CD8-positive, alpha-beta memory T cell (primary cell): ENCODE measurements at regions not wholly inside any gene's neighbourhood (a gene's known extent, or its start where the extent isn't known, plus 50 kb on each side); places are given as distances from the start of the nearest gene placed in this dataset.

ENCODE experiments used
- CTCF ChIA-PET: fragments of 350-600 bp; sonication (Branson Sonifier 250); formaldehyde crosslinking; loops from one replicate; lab custom pipeline; 2021; ENCODE audit warnings: antibody characterized with exemption; lab: Charles Lee
- POLR2A ChIA-PET: fragments of 350-600 bp; sonication (Branson Sonifier 250); formaldehyde crosslinking; loops from one replicate; lab custom pipeline; 2021; ENCODE audit warnings: antibody characterized with exemption; lab: Charles Lee
- DNase-seq, 5 donors: peaks; one replicate each; pipeline versions ENCODE4 v3.0.0 to v3.0.0-alpha.2; 2020 to 2022; ENCODE audit warnings: mixed read lengths in 1 of 5
- H3K27ac ChIP-seq: one replicate; pipeline ENCODE4 v1.7.0; 2013; ENCODE audit warnings: low read depth, mild to moderate bottlenecking, low read length, moderate library complexity
- H3K27me3 ChIP-seq: 2 replicates; pipeline ENCODE4 v1.7.0; 2013; ENCODE audit warnings: low read length, mild to moderate bottlenecking; ENCODE audit not compliant: insufficient read depth, poor library complexity, severe bottlenecking
- H3K36me3 ChIP-seq: 2 replicates; pipeline ENCODE4 v1.7.0; 2013; ENCODE audit warnings: mild to moderate bottlenecking, low read length, moderate library complexity; ENCODE audit not compliant: insufficient read depth
- H3K4me1 ChIP-seq: 2 replicates; pipeline ENCODE4 v1.7.0; 2013; ENCODE audit warnings: mild to moderate bottlenecking, low read length, moderate library complexity; ENCODE audit not compliant: insufficient read depth
- H3K4me3 ChIP-seq: 2 replicates; pipeline ENCODE4 v1.7.0; 2013; ENCODE audit warnings: mild to moderate bottlenecking, low read length
- H3K9me3 ChIP-seq: 2 replicates; pipeline ENCODE4 v1.7.0; 2013; ENCODE audit warnings: mild to moderate bottlenecking, low read length
- H3K27ac Mint-ChIP-seq, 8 donors: one replicate each; pipeline ENCODE4 v1.8.0; 2020 to 2021; ENCODE audit warnings: mixed read lengths in 8 of 8, mild to moderate bottlenecking in 6 of 8, inconsistent platforms in 3 of 8, moderate library complexity in 3 of 8
- H3K27me3 Mint-ChIP-seq, 2 donors: one replicate each; pipeline ENCODE4 v1.8.0; 2020 to 2021; ENCODE audit warnings: mixed read lengths in 2 of 2, mild to moderate bottlenecking in 1 of 2, moderate library complexity in 1 of 2
- H3K36me3 Mint-ChIP-seq, 3 donors: one replicate each; pipeline ENCODE4 v1.8.0; 2020 to 2021; ENCODE audit warnings: mixed read lengths in 3 of 3, inconsistent platforms in 1 of 3, mild to moderate bottlenecking in 1 of 3
- H3K4me1 Mint-ChIP-seq, 3 donors: one replicate each; pipeline ENCODE4 v1.8.0; 2020 to 2021; ENCODE audit warnings: mixed read lengths in 3 of 3, inconsistent platforms in 1 of 3, mild to moderate bottlenecking in 1 of 3
- H3K4me3 Mint-ChIP-seq, 7 donors: one replicate each; pipeline ENCODE4 v1.8.0; 2020 to 2021; ENCODE audit warnings: mixed read lengths in 7 of 7, mild to moderate bottlenecking in 6 of 7, moderate library complexity in 4 of 7, inconsistent platforms in 2 of 7
- H3K9me3 Mint-ChIP-seq, 5 donors: one replicate each; pipeline ENCODE4 v1.8.0; 2020 to 2022; ENCODE audit warnings: mixed read lengths in 5 of 5, mild to moderate bottlenecking in 3 of 5, moderate library complexity in 2 of 5, inconsistent platforms in 1 of 5

DNA sequence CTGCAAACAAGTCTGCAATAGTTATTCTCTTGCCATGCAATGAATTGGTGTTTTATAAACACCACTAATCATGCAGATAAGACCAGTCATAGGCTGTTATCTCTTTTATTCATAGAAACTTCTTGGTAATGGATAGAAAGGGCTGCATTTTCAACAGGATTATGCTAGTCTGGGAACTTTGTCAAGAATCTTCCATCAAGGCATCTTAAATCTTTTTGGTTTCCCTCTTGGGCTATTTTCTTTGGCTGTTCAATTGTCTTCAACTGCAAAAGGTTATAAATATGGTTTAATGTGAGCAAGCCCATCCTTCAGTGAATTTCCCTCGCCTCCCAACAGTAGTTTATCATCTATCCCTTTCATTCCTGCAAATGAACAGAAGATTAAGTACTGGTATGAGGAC lies 59.0 kb upstream of the MINAR1 start:
- CTCF ChIA-PET = interaction anchor here (1.4 kb wide), 1 partner anchor 9 kb away, joined by 3 read pairs; no protein-coding TSS in a partner anchor

GRCh38 chr15:79373728-79374127 lies 58.4 kb upstream of the MINAR1 start:
- H3K9me3 ChIP-seq = no peaks in the 10 kb centered on the region
- H3K4me3 ChIP-seq = no peak overlapping the region
- CTCF ChIA-PET = no interaction called here
- no peak overlapping the region for H3K27ac ChIP-seq
- H3K27ac Mint-ChIP-seq = no peak overlapping the region
- H3K4me3 Mint-ChIP-seq = no peak overlapping the region
- H3K36me3 Mint-ChIP-seq = no peaks in the 10 kb centered on the region
- no peaks in the 10 kb centered on the region for H3K4me1 Mint-ChIP-seq
- no peaks in the 10 kb centered on the region for H3K9me3 Mint-ChIP-seq
- no peaks in the 10 kb centered on the region for H3K27me3 ChIP-seq
- POLR2A ChIA-PET = no interaction called here
- H3K27me3 Mint-ChIP-seq = no peaks in the 10 kb centered on the region
- H3K36me3 ChIP-seq = no peaks in the 10 kb centered on the region
- DNase-seq = no peak
- H3K4me1 ChIP-seq = no peaks in the 10 kb centered on the region

More for the DNA sequence above, 59.0 kb upstream of the MINAR1 start:
- Histone ChIP-seq H3K4me3 (no peak overlapping the region), H3K36me3 (no peaks in the 10 kb centered on the region), H3K27me3 (no peaks in the 10 kb centered on the region), H3K27ac (no peak overlapping the region), H3K9me3 (no peaks in the 10 kb centered on the region), H3K4me1 (no peaks in the 10 kb centered on the region)
- H3K36me3 Mint-ChIP-seq = no peaks in the 10 kb centered on the region
- H3K9me3 Mint-ChIP-seq = no peaks in the 10 kb centered on the region
- DNase-seq = no peak
- POLR2A ChIA-PET = no interaction called here
- H3K27ac Mint-ChIP-seq = no peak overlapping the region
- no peaks in the 10 kb centered on the region for H3K4me1 Mint-ChIP-seq
- H3K27me3 Mint-ChIP-seq = no peaks in the 10 kb centered on the region
- no peak overlapping the region for H3K4me3 Mint-ChIP-seq

GRCh38 chr15:79376383-79376782 lies 55.8 kb upstream of the MINAR1 start:
- no peaks in the 10 kb centered on the region for H3K27me3 ChIP-seq
- ChIA-PET POLR2A (no interaction called here), CTCF (no interaction called here)
- Mint-ChIP-seq H3K9me3 (no peaks in the 10 kb centered on the region), H3K36me3 (no peaks in the 10 kb centered on the region), H3K4me1 (peaks cover 0 to 4% (median 0%) of the 10 kb centered on the region in 3 donors), H3K27ac (no peak overlapping the region), H3K4me3 (no peak overlapping the region), H3K27me3 (no peaks in the 10 kb centered on the region)
- H3K9me3 ChIP-seq = no peaks in the 10 kb centered on the region
- no peaks in the 10 kb centered on the region for H3K4me1 ChIP-seq
- DNase-seq = no peak
- H3K27ac ChIP-seq = no peak overlapping the region
- no peak overlapping the region for H3K4me3 ChIP-seq
- H3K36me3 ChIP-seq = no peaks in the 10 kb centered on the region

DNA sequence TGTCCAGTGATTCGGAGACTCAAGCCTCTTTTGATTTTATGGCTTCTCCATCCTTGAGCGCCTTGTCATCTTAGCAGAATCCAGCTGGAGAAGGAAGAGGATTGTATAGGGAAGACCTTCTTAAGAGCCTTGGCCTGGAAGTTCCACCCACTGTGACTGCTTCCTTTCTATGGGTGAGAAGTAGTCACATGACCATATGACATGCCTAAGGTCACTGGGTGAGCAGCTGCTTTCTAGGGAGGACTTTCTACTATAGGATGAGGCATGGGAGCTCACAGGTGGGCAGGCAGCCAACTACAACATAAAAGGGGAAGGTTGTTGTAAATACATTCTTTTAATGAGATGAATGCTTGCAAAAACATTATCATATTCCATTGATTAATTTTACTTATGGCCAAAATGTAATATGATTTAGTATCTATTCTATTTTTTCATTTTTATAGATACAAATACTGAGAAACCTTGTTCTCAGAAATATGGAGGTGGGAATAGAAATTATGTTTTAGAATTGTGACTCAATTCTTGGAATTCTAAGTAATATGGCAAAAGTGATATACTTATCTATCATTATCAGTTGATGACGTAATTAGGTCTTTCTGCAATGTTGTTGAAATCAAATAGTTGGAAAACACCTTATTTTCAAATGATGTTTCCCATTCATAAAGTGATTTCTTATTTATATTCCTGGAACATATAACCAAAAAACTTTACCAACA lies 53.6 kb upstream of the MINAR1 start:
- no peak for DNase-seq

GRCh38 chr15:79380755-79381497 lies 51.2 kb upstream of the MINAR1 start:
- Histone ChIP-seq H3K4me1 (no peaks in the 10 kb centered on the region), H3K27me3 (no peaks in the 10 kb centered on the region), H3K27ac (no peak overlapping the region), H3K36me3 (no peaks in the 10 kb centered on the region), H3K9me3 (no peaks in the 10 kb centered on the region), H3K4me3 (no peak overlapping the region)
- peaks cover 0 to 4% (median 0%) of the 10 kb centered on the region in 3 donors for H3K4me1 Mint-ChIP-seq
- peaks cover 0 to 10% (median 3%) of the 10 kb centered on the region in 3 donors for H3K36me3 Mint-ChIP-seq
- DNase-seq = peak; percentile 39 to 76 (median 61)
- H3K27me3 Mint-ChIP-seq = peaks cover 0 to 2% of the 10 kb centered on the region in 2 donors
- ChIA-PET POLR2A (no interaction called here), CTCF (interaction anchor here (0.6 to 6.4 kb wide), 17 partner anchors 8 to 792 kb away, joined by 3 to 44 read pairs (median 3); no protein-coding TSS in a partner anchor)
- no peaks in the 10 kb centered on the region for H3K9me3 Mint-ChIP-seq
- H3K4me3 Mint-ChIP-seq = no peak overlapping the region
- no peak overlapping the region for H3K27ac Mint-ChIP-seq

More for the DNA sequence above, 53.6 kb upstream of the MINAR1 start:
- Mint-ChIP-seq H3K4me1 (peaks cover 0 to 4% (median 0%) of the 10 kb centered on the region in 3 donors), H3K4me3 (no peak overlapping the region), H3K9me3 (no peaks in the 10 kb centered on the region), H3K36me3 (peaks cover 0 to 5% (median 3%) of the 10 kb centered on the region in 3 donors), H3K27ac (no peak overlapping the region), H3K27me3 (no peaks in the 10 kb centered on the region)
- Histone ChIP-seq H3K9me3 (no peaks in the 10 kb centered on the region), H3K27ac (no peak overlapping the region), H3K27me3 (no peaks in the 10 kb centered on the region), H3K36me3 (no peaks in the 10 kb centered on the region), H3K4me3 (no peak overlapping the region), H3K4me1 (no peaks in the 10 kb centered on the region)
- ChIA-PET POLR2A (no interaction called here), CTCF (interaction anchor here (4.1 kb wide), 1 partner anchor 475 kb away, joined by 23 read pairs; no protein-coding TSS in a partner anchor)

DNA sequence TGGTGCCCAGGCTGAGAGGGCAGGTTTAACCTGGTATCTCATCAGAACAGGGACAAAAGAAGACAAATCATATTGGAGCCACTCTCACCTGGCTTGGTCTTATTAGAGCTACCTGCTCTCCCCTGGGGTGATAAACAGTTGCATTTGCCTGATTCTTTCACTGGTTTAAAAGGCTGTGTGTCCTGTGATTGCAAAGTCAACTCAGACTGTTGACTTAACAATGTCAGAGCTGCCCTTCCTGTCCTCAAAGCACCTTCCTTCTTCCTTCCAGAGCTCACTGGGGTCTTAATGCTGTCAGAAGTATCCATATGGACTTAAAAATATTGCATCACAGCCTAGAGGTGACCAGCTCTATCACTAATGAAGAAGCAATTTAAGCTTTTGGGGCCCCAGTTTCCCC lies 50.5 kb upstream of the MINAR1 start:
- peaks cover 0 to 2% of the 10 kb centered on the region in 2 donors for H3K27me3 Mint-ChIP-seq
- H3K27me3 ChIP-seq = no peaks in the 10 kb centered on the region
- no peak overlapping the region for H3K27ac ChIP-seq
- H3K27ac Mint-ChIP-seq = peak overlapping the region in 2 of 8 donors; percentile 29 to 77
- H3K4me1 ChIP-seq = no peaks in the 10 kb centered on the region
- ChIA-PET CTCF (interaction anchor here (1.0 to 6.4 kb wide), 15 partner anchors 9 to 791 kb away, joined by 3 to 44 read pairs (median 3); no protein-coding TSS in a partner anchor), POLR2A (no interaction called here)
- H3K9me3 Mint-ChIP-seq = no peaks in the 10 kb centered on the region
- H3K36me3 Mint-ChIP-seq = peaks cover 0 to 10% (median 3%) of the 10 kb centered on the region in 3 donors
- H3K9me3 ChIP-seq = no peaks in the 10 kb centered on the region
- DNase-seq = no peak
- H3K4me3 ChIP-seq = no peak overlapping the region
- H3K36me3 ChIP-seq = no peaks in the 10 kb centered on the region
- peaks cover 0 to 4% (median 0%) of the 10 kb centered on the region in 3 donors for H3K4me1 Mint-ChIP-seq
- H3K4me3 Mint-ChIP-seq = no peak overlapping the region
